Endothelial cell of umbilical vein (primary cell): ENCODE measurements at regions not wholly inside any gene's neighbourhood (a gene's known extent, or its start where the extent isn't known, plus 50 kb on each side); places are given as distances from the start of the nearest gene placed in this dataset.

Experiments used
- BruUV-seq: library from RNA; stranded (reverse); fragments of 400-500 nt; replicated peaks from 2 replicates; lab custom pipeline; 2021; lab: Mats Ljungman, UMichigan
- CTCF ChIA-PET: fragments of 300-600, 350-600 bp; sonication (Branson Sonifier 250); formaldehyde crosslinking; loops from one replicate; lab custom pipeline; 2021; ENCODE audit warnings: antibody characterized with exemption, inconsistent platforms; lab: Charles Lee
- POLR2A ChIA-PET: fragments of 300-600, 350-600 bp; sonication (Branson Sonifier 250); formaldehyde crosslinking; loops from one replicate; lab custom pipeline; 2021; ENCODE audit warnings: antibody characterized with exemption, inconsistent platforms; lab: Charles Lee
- DNase-seq: peaks from one replicate; pipeline ENCODE4 v3.0.0-alpha.2; 2011; ENCODE audit warnings: low read depth, low spot score
- FAIRE-seq: peaks from 2 replicates; lab custom pipeline; 2011; peaks lifted over from hg19 to GRCh38; lab: Jason Lieb, UNC
- H2AFZ ChIP-seq: 2 replicates; pipeline ENCODE4 v1.6.0; 2012; ENCODE audit warnings: low read depth, low read length, control low read depth, inconsistent platforms
- H3K27ac ChIP-seq: 2 replicates; pipeline ENCODE4 v1.5.1; 2011; ENCODE audit warnings: low read depth, mild to moderate bottlenecking, control low read depth, low read length, moderate library complexity; ENCODE audit not compliant: insufficient read depth
- H3K27me3 ChIP-seq, 2 experiments: 2 replicates each; pipeline versions ENCODE4 v1.6.0 to v1.6.1; 2011; ENCODE audit warnings: low read length in 2 of 2, mixed read lengths in 1 of 2; ENCODE audit not compliant: control insufficient read depth in 2 of 2, insufficient read depth in 2 of 2
- H3K36me3 ChIP-seq, 2 experiments: 2 replicates in 1 of 2; 3 replicates in 1 of 2; pipeline ENCODE4 v1.5.1; 2011; ENCODE audit warnings: low read length in 2 of 2, mild to moderate bottlenecking in 1 of 2, moderate library complexity in 1 of 2; ENCODE audit not compliant: control insufficient read depth in 2 of 2, insufficient read depth in 2 of 2; ENCODE audit errors: extremely low read depth in 1 of 2
- H3K4me1 ChIP-seq: 3 replicates; pipeline ENCODE4 v1.5.1; 2011; ENCODE audit warnings: mild to moderate bottlenecking, low read length; ENCODE audit not compliant: control insufficient read depth, insufficient read depth; ENCODE audit errors: extremely low read depth
- H3K4me2 ChIP-seq: 2 replicates; pipeline ENCODE4 v1.6.1; 2011; ENCODE audit warnings: low read length, control low read depth, mixed read lengths; ENCODE audit not compliant: insufficient read depth
- H3K4me3 ChIP-seq, 3 experiments: fragments of 200-600 bp in 1 of 3; sonication (generic), shearing (Covaris generic) in 1 of 3; replicated peaks in 1 of 3; 2 replicates each; pipeline ENCODE4 v1.5.1; 2011 to 2016; ENCODE audit warnings: control low read depth in 3 of 3, low read length in 3 of 3, mild to moderate bottlenecking in 2 of 3, inconsistent platforms in 1 of 3, low read depth in 1 of 3, moderate library complexity in 1 of 3; ENCODE audit not compliant: insufficient read depth in 1 of 3
- H3K79me2 ChIP-seq: 2 replicates; pipeline ENCODE4 v1.6.0; 2012; ENCODE audit warnings: low read length, inconsistent platforms; ENCODE audit not compliant: control insufficient read depth, insufficient read depth
- H3K9ac ChIP-seq: replicated peaks from 2 replicates; pipeline ENCODE3; 2011; ENCODE audit warnings: low read length, control low read depth; ENCODE audit not compliant: insufficient read depth; ENCODE audit errors: extremely low read depth
- H3K9me1 ChIP-seq: replicated peaks from 3 replicates; pipeline ENCODE4 v1.6.0; 2011; ENCODE audit warnings: mild to moderate bottlenecking, low read length; ENCODE audit not compliant: control insufficient read depth, insufficient read depth; ENCODE audit errors: extremely low read depth
- H3K9me3 ChIP-seq: replicated peaks from 2 replicates; pipeline ENCODE4 v1.5.1; 2012; ENCODE audit warnings: low read length, inconsistent platforms; ENCODE audit not compliant: control insufficient read depth, insufficient read depth
- H4K20me1 ChIP-seq: replicated peaks from 2 replicates; pipeline ENCODE3; 2011; ENCODE audit warnings: mild to moderate bottlenecking, low read length; ENCODE audit not compliant: control insufficient read depth, insufficient read depth; ENCODE audit errors: extremely low read depth
- EZH2 ChIP-seq: IDR thresholded peaks from 2 replicates; pipeline ENCODE4 v1.6.1; 2012; ENCODE audit warnings: borderline replicate concordance, low read depth, mild to moderate bottlenecking, moderate library complexity, low read length, inconsistent platforms; ENCODE audit not compliant: severe bottlenecking
- FOS ChIP-seq: IDR thresholded peaks from 2 replicates; pipeline ENCODE4 v1.6.1; 2011; ENCODE audit warnings: mild to moderate bottlenecking, low read length, moderate library complexity, borderline replicate concordance; ENCODE audit not compliant: insufficient read depth
- GATA2 ChIP-seq: IDR thresholded peaks from 2 replicates; pipeline ENCODE4 v1.7.0; 2011; ENCODE audit warnings: low read depth, mild to moderate bottlenecking, moderate library complexity, mixed read lengths, low read length; ENCODE audit not compliant: insufficient read length, insufficient read depth
- JUN ChIP-seq: IDR thresholded peaks from 2 replicates; pipeline ENCODE4 v1.6.1; 2011; ENCODE audit warnings: borderline replicate concordance, low read depth; ENCODE audit not compliant: insufficient read length, insufficient read depth
- MYC ChIP-seq: IDR thresholded peaks from one replicate; pipeline ENCODE4 v1.6.1; 2011; ENCODE audit warnings: mild to moderate bottlenecking, low read depth, low read length
- POLR2A ChIP-seq: IDR thresholded peaks from 2 replicates; pipeline ENCODE4 v1.6.1; 2012; ENCODE audit warnings: low read depth, mild to moderate bottlenecking, control low read depth, low read length
- POLR2AphosphoS5 ChIP-seq: IDR thresholded peaks from 2 replicates; pipeline ENCODE4 v1.6.1; 2012; ENCODE audit warnings: low read depth, mild to moderate bottlenecking, control low read depth, low read length, moderate library complexity; ENCODE audit not compliant: insufficient read depth
- dilution Hi-C: fragments of 300-500 bp; cut with MboI; formaldehyde crosslinking; loops from one replicate; pipeline ENCODE4 v1.15.0; 2019; ENCODE audit warnings: low sequenced_read_pairs; ENCODE audit not compliant: extremely low pct_ligation_motif_present
- intact Hi-C: fragments of 100-400 bp; cut with micrococcal nuclease; formaldehyde crosslinking; loops from one replicate; pipeline ENCODE4 v1.10.0; 2022
- TF ChIP-seq, protein P1 (sequence below): IDR thresholded peaks from 2 replicates; pipeline ENCODE4 v1.6.1; 2011; ENCODE audit not compliant: insufficient read depth, insufficient read length
- TF ChIP-seq, protein P2 (sequence below), 2 donors: IDR thresholded peaks; 1 replicate in 1 of 2; 2 replicates in 1 of 2; pipeline ENCODE4 v1.5.1; 2011; ENCODE audit warnings: low read length in 2 of 2, mild to moderate bottlenecking in 2 of 2, moderate library complexity in 2 of 2, control low read depth in 1 of 2, inconsistent platforms in 1 of 2, low read depth in 1 of 2; ENCODE audit not compliant: insufficient read depth in 1 of 2; ENCODE audit errors: extremely low read depth in 1 of 2

DNA sequence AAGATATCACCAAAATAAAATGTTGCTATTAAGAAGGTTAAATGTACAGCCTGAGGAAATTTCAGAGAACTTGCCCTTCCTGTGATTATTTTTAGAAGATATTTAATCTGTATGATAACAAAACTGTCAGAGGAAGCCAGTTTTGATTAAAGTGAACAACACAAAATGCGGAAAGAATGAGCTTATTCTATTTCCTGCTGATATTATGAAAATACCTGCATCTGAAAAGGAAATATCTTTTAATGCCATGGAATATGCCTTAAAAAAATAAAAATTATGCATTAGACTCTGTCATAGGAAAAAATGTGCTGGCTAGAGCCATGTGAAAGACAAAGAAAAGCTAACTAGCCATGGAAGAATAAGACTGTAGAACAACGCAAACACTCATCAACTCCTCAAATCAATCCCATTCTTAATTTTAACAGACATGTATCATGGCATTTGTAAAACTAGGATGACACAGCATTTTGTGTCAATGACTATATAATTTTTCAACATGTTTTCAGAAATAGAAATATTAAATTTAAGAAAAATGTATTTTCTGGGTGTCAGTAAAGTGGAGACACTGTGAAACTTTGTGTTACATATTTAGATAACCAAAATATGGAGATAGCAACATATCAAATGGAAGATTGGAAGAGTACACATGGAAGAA lies 1768.2 kb downstream of the SUCLG1 start:
- ChIA-PET POLR2A (interaction anchor here (1.0 kb wide), 1 partner anchor 12 kb away, joined by 4 read pairs; no protein-coding TSS in a partner anchor), CTCF (interaction anchor here (0.8 to 1.6 kb wide), 8 partner anchors 12 to 506 kb away, joined by 3 to 13 read pairs (median 3); no protein-coding TSS in a partner anchor)
- TSS peak; percentile 62 for BruUV-seq
- Histone ChIP-seq H3K4me3 (no peak overlapping the region), H3K4me2 (peak overlapping the region; percentile 88), H3K4me1 (peaks cover 34% of the 10 kb centered on the region), H2AFZ (peak overlapping the region; percentile 54), H3K9me1 (no peaks in the 10 kb centered on the region), H4K20me1 (no peaks in the 10 kb centered on the region), H3K9ac (peak overlapping the region; percentile 73), H3K9me3 (no peaks in the 10 kb centered on the region), H3K27ac (peak overlapping the region; percentile 68), H3K27me3 (no peaks in the 10 kb centered on the region), H3K79me2 (no peaks in the 10 kb centered on the region), H3K36me3 (no peaks in the 10 kb centered on the region)
- DNase-seq: peak; percentile 93
- dilution Hi-C loops (no loop called here), intact Hi-C loops (loop anchor here (1.0 to 5.0 kb wide), 5 partner anchors 104 to 506 kb away; no protein-coding TSS in a partner anchor)
- TF ChIP-seq MYC (no peak), EZH2 (no peak), POLR2A (peak; percentile 41), POLR2AphosphoS5 (peak; percentile 26), GATA2 (peak; percentile 90), JUN (peak; percentile 76), FOS (peak; percentile 49)
- TF ChIP-seq, protein P1, sequence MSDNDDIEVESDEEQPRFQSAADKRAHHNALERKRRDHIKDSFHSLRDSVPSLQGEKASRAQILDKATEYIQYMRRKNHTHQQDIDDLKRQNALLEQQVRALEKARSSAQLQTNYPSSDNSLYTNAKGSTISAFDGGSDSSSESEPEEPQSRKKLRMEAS: no peak
- TF ChIP-seq, protein P2, sequence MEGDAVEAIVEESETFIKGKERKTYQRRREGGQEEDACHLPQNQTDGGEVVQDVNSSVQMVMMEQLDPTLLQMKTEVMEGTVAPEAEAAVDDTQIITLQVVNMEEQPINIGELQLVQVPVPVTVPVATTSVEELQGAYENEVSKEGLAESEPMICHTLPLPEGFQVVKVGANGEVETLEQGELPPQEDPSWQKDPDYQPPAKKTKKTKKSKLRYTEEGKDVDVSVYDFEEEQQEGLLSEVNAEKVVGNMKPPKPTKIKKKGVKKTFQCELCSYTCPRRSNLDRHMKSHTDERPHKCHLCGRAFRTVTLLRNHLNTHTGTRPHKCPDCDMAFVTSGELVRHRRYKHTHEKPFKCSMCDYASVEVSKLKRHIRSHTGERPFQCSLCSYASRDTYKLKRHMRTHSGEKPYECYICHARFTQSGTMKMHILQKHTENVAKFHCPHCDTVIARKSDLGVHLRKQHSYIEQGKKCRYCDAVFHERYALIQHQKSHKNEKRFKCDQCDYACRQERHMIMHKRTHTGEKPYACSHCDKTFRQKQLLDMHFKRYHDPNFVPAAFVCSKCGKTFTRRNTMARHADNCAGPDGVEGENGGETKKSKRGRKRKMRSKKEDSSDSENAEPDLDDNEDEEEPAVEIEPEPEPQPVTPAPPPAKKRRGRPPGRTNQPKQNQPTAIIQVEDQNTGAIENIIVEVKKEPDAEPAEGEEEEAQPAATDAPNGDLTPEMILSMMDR (IDR thresholded peaks at IDR 0.05; ENCODE audit: extremely low read depth in 1 of 2, insufficient read depth in 1 of 2, low read depth in 1 of 2, low read length in 2 of 2): no peak
- peak; percentile 85 for FAIRE-seq
